ENCODE measurements at regions not wholly inside any gene's neighbourhood (a gene's known extent, or its start where the extent isn't known, plus 50 kb on each side); places are given as distances from the start of the nearest gene placed in this dataset.

GRCh38 chr11:122334546-122335339 is 218.7 kb upstream of the BLID start:
- Histone ChIP-seq H3K4me3 (no peak overlapping the region), H3K36me3 (replicated peaks in 1 of 2; ENCODE audit: insufficient read depth in 1 of 2, low read depth in 2 of 2) (no peaks in the 10 kb centered on the region), H3K9me3 (no peaks in the 10 kb centered on the region), H3K4me1 (no peaks in the 10 kb centered on the region), H3K27me3 (no peaks in the 10 kb centered on the region), H3K27ac (no peak overlapping the region)
- TF ChIP-seq POLR2A (IDR thresholded peaks at IDR 0.05) (no peak), CTCF (IDR thresholded peaks at IDR 0.05) (no peak)
- 84 to 86% methylated on average over 11 of the region's 11 CpGs for WGBS, 2 donors
- DNase-seq = no peak
- no peak for ATAC-seq
- intact Hi-C loops (cut with DNase I) = no loop called here

DNA sequence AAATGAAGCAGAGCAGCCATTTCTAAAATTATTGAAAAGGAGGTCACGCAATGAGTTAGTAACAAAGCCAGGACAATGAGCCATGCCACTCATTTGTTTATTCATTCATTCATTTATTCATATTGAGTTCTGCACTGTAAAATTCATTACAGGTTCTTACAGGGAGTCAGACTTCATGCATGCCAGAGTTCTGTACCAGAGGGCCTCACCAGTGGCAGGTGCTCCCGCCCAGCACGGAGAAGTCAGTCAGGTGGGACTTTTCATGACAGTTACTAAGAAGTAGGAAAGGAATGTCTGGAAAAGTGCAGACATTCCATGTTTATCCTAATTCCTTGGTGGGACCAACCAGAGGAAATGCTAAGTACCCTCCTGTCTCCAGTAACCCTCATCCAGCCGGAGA is 217.5 kb upstream of the BLID start:
- no peak overlapping the region for H3K27ac ChIP-seq
- intact Hi-C loops (cut with DNase I) = no loop called here
- H3K27me3 ChIP-seq = no peaks in the 10 kb centered on the region
- DNase-seq (no peak), ATAC-seq (no peak)
- no peak for TF ChIP-seq POLR2A (IDR thresholded peaks at IDR 0.05)
- TF ChIP-seq CTCF (IDR thresholded peaks at IDR 0.05) = no peak
- no peaks in the 10 kb centered on the region for H3K4me1 ChIP-seq
- WGBS, 2 donors = 92 to 94% methylated on average over 4 of the region's 4 CpGs
- H3K9me3 ChIP-seq = no peaks in the 10 kb centered on the region
- H3K4me3 ChIP-seq = no peak overlapping the region
- no peaks in the 10 kb centered on the region for H3K36me3 ChIP-seq (replicated peaks in 1 of 2; ENCODE audit: insufficient read depth in 1 of 2, low read depth in 2 of 2)

DNA sequence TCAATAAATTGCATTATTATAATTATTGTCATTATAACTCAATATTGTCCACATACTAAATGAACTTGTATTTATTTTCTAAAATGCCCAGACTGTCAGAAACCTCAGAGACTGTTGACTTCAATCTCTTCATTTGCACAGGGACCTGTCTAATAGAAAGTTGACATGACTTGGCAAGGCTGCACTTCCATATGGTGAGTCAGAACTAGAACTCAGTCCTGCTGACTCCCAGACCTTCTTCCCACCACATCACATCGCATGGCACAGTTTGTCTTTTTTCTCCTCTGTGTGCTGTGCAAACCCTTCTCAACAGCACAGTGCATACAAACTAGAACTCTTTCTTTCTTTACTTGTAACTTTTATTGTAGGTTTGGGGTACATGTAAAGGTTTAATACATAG is 215.1 kb upstream of the BLID start:
- H3K9me3 ChIP-seq = no peaks in the 10 kb centered on the region
- WGBS, 2 donors = 65 to 84% methylated on average over 1 of the region's 1 CpG
- H3K4me1 ChIP-seq = no peaks in the 10 kb centered on the region
- no peaks in the 10 kb centered on the region for H3K27me3 ChIP-seq
- no peaks in the 10 kb centered on the region for H3K36me3 ChIP-seq (replicated peaks in 1 of 2; ENCODE audit: insufficient read depth in 1 of 2, low read depth in 2 of 2)
- intact Hi-C loops (cut with DNase I) = no loop called here
- DNase-seq = no peak
- ATAC-seq = no peak
- no peak overlapping the region for H3K27ac ChIP-seq
- TF ChIP-seq CTCF (IDR thresholded peaks at IDR 0.05) (no peak), POLR2A (IDR thresholded peaks at IDR 0.05) (no peak)
- no peak overlapping the region for H3K4me3 ChIP-seq

DNA sequence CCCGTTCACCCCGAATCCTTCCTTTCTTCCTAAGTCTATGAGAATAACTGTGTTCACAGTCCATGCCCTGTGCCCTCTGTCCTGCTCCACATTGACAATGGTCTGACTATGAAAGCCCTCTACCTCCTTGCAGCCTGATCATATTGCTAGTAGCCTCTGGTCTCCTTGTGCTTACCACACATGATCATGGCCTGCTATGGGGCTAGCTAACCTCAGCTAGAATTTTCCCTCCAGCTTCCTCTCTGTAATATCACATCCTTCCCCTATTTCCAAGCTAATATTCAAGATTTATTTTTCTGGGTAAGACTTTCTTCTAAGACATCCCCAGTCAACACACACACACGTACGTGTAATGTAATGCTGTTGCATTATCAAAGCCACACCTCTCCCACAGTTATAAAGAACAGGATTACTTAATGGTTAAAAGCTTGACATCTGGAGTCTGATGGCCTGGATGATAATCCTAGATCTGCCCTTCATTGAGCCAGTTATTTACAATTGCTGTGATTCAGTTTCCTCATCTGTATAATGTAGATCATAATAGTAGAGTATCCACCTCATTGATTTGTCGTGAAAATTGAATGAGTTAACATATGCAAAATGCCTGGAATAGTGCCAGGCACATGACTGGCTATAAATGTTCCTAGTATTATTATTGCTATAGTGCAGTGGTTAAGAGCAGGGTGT is 214.4 kb upstream of the BLID start:
- no peaks in the 10 kb centered on the region for H3K27me3 ChIP-seq
- H3K36me3 ChIP-seq (replicated peaks in 1 of 2; ENCODE audit: insufficient read depth in 1 of 2, low read depth in 2 of 2) = no peaks in the 10 kb centered on the region
- no peak overlapping the region for H3K4me3 ChIP-seq
- ATAC-seq (no peak), DNase-seq (no peak)
- intact Hi-C loops (cut with DNase I) = no loop called here
- H3K4me1 ChIP-seq = no peaks in the 10 kb centered on the region
- WGBS, 2 donors = 84 to 92% methylated on average over 5 of the region's 5 CpGs
- no peaks in the 10 kb centered on the region for H3K9me3 ChIP-seq
- no peak for TF ChIP-seq POLR2A (IDR thresholded peaks at IDR 0.05)
- TF ChIP-seq CTCF (IDR thresholded peaks at IDR 0.05) = no peak
- H3K27ac ChIP-seq = no peak overlapping the region

Measured in body of pancreas (tissue), 4 donors.